HFF-Myc (cell line): ENCODE measurements at regions not wholly inside any gene's neighbourhood (a gene's known extent, or its start where the extent isn't known, plus 50 kb on each side); places are given as distances from the start of the nearest gene placed in this dataset.

Experiments
- DNase-seq: peaks from one replicate; pipeline ENCODE4 v3.0.0-alpha.2; 2011; ENCODE audit warnings: low read depth; ENCODE audit errors: extremely low read depth
- H3K4me3 ChIP-seq: replicated peaks from 2 replicates; pipeline ENCODE4 v1.5.1; 2011; ENCODE audit warnings: low read depth, mild to moderate bottlenecking, control low read depth, low read length
- TF ChIP-seq, protein P1 (sequence below): IDR thresholded peaks from 2 replicates; pipeline ENCODE4 v1.5.1; 2012; ENCODE audit warnings: mild to moderate bottlenecking, low read depth, low read length, control low read depth; ENCODE audit errors: missing control alignments

DNA sequence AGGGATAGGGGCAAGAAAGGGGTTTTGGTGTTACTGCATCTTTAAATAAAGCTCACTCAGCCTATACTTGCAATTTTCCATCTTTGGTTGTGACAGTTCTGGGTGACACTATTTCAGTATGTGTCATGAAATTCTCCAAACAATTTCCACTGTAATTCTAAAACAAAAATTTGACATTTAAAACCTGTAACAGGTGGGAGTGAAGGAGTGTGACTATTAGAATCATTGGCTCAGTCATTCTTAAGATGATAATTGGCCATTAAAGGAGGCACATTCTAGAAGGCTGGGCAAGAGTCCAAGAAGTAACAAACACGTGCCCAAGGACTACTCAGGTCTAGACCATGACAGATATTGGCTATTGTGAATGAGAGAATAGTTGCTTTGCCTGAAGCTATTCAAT lies 153.3 kb upstream of the ARG1 start:
- TF ChIP-seq, protein P1, sequence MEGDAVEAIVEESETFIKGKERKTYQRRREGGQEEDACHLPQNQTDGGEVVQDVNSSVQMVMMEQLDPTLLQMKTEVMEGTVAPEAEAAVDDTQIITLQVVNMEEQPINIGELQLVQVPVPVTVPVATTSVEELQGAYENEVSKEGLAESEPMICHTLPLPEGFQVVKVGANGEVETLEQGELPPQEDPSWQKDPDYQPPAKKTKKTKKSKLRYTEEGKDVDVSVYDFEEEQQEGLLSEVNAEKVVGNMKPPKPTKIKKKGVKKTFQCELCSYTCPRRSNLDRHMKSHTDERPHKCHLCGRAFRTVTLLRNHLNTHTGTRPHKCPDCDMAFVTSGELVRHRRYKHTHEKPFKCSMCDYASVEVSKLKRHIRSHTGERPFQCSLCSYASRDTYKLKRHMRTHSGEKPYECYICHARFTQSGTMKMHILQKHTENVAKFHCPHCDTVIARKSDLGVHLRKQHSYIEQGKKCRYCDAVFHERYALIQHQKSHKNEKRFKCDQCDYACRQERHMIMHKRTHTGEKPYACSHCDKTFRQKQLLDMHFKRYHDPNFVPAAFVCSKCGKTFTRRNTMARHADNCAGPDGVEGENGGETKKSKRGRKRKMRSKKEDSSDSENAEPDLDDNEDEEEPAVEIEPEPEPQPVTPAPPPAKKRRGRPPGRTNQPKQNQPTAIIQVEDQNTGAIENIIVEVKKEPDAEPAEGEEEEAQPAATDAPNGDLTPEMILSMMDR: no peak
- no peak for DNase-seq
- no peak overlapping the region for H3K4me3 ChIP-seq

DNA sequence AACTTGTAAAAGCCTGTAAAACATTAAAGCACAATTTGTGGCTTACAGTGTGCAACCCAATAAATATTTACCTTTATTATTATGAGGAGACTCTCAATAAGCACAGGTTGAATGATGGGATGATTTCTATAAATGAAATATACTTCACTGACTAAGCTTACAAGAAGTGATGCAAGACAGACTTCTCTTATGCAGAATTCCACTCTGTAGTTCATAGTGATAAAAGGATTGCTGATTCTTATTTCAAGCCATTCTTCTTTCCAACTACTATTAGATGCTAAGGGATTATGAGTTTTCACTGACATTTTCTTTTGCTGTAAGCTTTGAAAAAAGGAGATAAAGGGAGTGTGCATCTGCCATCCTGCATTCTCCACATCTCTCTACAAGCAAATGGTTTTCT lies 149.0 kb upstream of the ARG1 start:
- TF ChIP-seq, protein P1: no peak
- no peak overlapping the region for H3K4me3 ChIP-seq
- DNase-seq: no peak

DNA sequence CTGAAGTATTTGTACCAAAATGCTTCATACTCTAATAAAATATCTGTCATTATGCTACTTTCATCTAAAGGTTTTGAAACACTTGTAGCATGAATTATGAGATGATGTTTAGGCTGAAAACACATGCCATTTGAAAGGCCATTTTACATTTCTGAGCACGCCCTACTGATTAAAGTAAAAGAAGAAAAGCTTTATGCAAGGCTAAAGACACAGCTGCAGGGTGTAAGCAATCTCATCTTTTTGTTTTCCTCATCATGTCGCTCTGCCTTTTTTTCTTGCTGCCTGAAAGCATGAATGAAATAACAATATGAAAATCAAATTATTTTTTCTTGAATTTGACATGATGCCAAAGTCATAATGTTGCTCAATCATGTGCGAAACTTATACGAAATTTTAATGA lies 148.6 kb upstream of the ARG1 start:
- TF ChIP-seq, protein P1: no peak
- no peak overlapping the region for H3K4me3 ChIP-seq
- DNase-seq: no peak

DNA sequence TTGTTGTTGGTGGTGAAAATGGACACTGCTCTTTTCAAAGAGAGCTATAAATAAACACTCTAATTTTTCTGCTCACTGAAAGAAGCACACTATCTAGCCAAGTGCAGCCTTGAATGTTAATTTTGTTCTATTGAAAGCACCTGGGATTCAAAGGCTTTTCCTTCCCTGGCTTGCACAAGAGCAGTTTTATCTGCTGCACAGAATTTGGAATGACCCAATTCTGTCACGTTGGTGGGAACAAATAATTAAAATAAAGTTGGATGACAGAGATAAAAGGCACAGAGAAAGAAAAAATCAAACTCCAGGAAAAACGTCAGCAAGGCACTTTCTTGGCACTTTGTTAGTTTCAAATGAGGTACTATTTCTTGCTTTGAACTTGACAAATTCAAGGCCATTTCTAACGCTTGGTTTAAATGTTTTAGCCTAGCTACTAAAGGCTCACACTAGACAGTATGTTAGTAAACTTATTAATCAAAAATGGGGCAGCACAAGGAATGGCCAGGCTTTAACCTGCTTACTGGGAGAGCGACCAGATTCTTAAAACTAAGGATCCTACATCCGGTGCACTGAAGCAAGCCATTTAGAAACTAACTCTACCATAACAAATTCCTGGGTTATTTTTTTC lies 145.5 kb upstream of the ARG1 start:
- TF ChIP-seq, protein P1: no peak
- DNase-seq: no peak
- no peak overlapping the region for H3K4me3 ChIP-seq

DNA sequence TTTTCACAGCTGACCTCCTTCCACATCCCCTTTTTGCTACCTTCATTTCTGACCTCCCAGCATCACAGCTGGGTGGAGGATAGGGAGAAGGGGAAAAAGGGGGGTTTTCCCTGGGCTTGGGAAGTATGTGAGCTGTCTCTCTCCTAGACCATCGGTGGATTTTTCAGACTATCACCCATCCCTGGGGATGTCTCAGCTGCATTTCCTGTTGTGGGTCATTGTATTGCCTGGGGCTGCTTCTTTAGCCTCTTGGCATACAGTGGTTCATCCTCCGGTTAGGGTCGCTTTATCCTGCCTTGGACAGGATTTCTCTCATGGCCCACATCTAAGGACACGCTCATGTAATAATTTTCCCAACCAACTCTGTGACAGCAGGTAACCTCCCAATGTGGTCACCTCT lies 142.5 kb upstream of the ARG1 start:
- TF ChIP-seq, protein P1: no peak
- no peak overlapping the region for H3K4me3 ChIP-seq
- no peak for DNase-seq

DNA sequence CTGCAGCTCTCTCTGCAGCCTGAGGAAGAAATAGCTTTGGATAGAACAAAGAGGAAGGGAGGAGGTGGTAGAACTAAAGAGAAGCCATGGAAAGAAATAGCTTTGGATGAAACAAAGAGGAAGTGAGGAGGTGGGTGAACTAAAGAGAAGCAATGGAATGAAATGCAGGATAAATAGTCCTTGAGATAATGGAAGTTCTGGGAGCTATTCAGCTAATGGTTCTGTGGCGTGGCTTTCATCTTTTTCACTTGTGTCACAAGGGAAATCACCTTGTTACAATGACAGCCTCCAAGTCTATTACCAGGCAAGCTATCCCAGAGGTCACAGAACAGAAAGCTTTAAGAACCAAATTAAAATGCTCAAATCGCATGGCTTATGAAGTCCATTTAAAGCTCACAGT lies 141.3 kb upstream of the ARG1 start:
- no peak overlapping the region for H3K4me3 ChIP-seq
- TF ChIP-seq, protein P1: no peak
- DNase-seq: no peak

DNA sequence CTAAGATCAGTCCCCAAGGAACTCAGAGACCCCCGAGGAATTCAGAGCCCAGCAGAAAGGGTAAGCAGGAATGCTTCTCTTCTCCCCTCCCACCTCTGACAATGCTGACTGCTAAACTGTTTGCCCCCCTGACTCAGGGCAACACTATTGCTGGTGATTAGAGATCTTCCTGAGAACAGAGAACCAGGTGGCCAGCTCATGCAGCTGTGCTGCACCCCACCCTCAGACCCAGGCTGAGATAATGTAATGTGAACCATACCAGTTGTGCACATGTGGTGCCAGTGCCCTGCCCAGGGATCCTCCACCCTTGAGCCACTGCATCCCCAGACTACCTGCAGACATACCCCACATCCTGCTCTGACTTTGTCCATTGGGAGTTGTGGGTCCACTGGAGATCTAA lies 139.1 kb upstream of the ARG1 start:
- H3K4me3 ChIP-seq: no peak overlapping the region
- TF ChIP-seq, protein P1: no peak

More for the DNA sequence above, 139.1 kb upstream of the ARG1 start:
- no peak for DNase-seq
